GM19035 (cell line): ENCODE measurements at regions not wholly inside any gene's neighbourhood (a gene's known extent, or its start where the extent isn't known, plus 50 kb on each side); places are given as distances from the start of the nearest gene placed in this dataset.
"Not testable (repeated sequence)": the region's sequence is repeated elsewhere in the genome, so short reads cannot be mapped to it uniquely, and the experiment has no call there.

Experiments
- ATAC-seq: cut with Tn5 transposase; IDR thresholded peaks from one replicate; pipeline ENCODE4 v1.9.1; 2021; ENCODE audit not compliant: unreplicated experiment

- ATAC-seq = not testable (repeated sequence)
Observed at GRCh38 chrX:31014474-31014873, 57.4 kb downstream of the FTHL17 start.

- no peak for ATAC-seq
Observed at GRCh38 chrX:31012509-31013025, 59.3 kb downstream of the FTHL17 start.

GRCh38 chrX:31007321-31007720 is 64.5 kb downstream of the FTHL17 start:
- ATAC-seq = no peak

- no peak for ATAC-seq
Observed at GRCh38 chrX:31006027-31006426, 65.8 kb downstream of the FTHL17 start.

- ATAC-seq = no peak
Observed at GRCh38 chrX:30997411-30997810, 74.4 kb downstream of the FTHL17 start.

- ATAC-seq = no peak
Observed at GRCh38 chrX:30995705-30996104, 76.1 kb downstream of the FTHL17 start.

GRCh38 chrX:30995060-30995700 is 76.7 kb downstream of the FTHL17 start:
- no peak for ATAC-seq

- ATAC-seq = not testable (repeated sequence)
Observed at GRCh38 chrX:30994018-30994417, 77.8 kb downstream of the FTHL17 start.

GRCh38 chrX:30992381-30992904 is 79.4 kb downstream of the FTHL17 start:
- no peak for ATAC-seq

GRCh38 chrX:30990361-30990760 is 81.5 kb downstream of the FTHL17 start:
- no peak for ATAC-seq

GRCh38 chrX:30982467-30982866 is 89.4 kb downstream of the FTHL17 start:
- ATAC-seq = no peak

GRCh38 chrX:30981968-30982367 is 89.9 kb downstream of the FTHL17 start:
- ATAC-seq = no peak

- ATAC-seq = no peak
Observed at GRCh38 chrX:30979271-30979670, 90.2 kb upstream of the TAB3 start.

GRCh38 chrX:30975467-30975866 is 86.4 kb upstream of the TAB3 start:
- ATAC-seq = no peak

GRCh38 chrX:30973784-30974427 is 84.9 kb upstream of the TAB3 start:
- no peak for ATAC-seq

GRCh38 chrX:30971774-30972603 is 82.9 kb upstream of the TAB3 start:
- ATAC-seq = peak; percentile 97

- ATAC-seq = no peak
Observed at GRCh38 chrX:30967516-30967915, 78.5 kb upstream of the TAB3 start.

GRCh38 chrX:30965767-30966166 is 76.7 kb upstream of the TAB3 start:
- ATAC-seq = no peak

GRCh38 chrX:30961387-30962174 is 72.5 kb upstream of the TAB3 start:
- no peak for ATAC-seq

GRCh38 chrX:30957753-30958152 is 68.7 kb upstream of the TAB3 start:
- ATAC-seq = no peak

- no peak for ATAC-seq
Observed at GRCh38 chrX:30955687-30956086, 66.6 kb upstream of the TAB3 start.
